Neural cell (in vitro differentiated cells): ENCODE measurements at regions not wholly inside any gene's neighbourhood (a gene's known extent, or its start where the extent isn't known, plus 50 kb on each side); places are given as distances from the start of the nearest gene placed in this dataset.

Experiments used
- H2AFZ ChIP-seq: fragments of 200-600, 300-800 bp; sonication (generic), shearing (Covaris generic); 2 replicates; pipeline ENCODE4 v1.6.0; 2014; ENCODE audit warnings: low read depth, mild to moderate bottlenecking, antibody characterized with exemption, low read length, moderate library complexity
- H3F3A ChIP-seq: fragments of 200-600 bp; shearing (Covaris generic); 2 replicates; pipeline ENCODE4 v1.6.1; 2016; ENCODE audit warnings: mild to moderate bottlenecking, moderate library complexity, mixed read lengths, antibody characterized with exemption, low read length; ENCODE audit not compliant: insufficient read depth, poor library complexity, severe bottlenecking
- H3K27ac ChIP-seq: fragments of 200-600, 300-800 bp; sonication (generic), shearing (Covaris generic); 2 replicates; pipeline ENCODE4 v1.5.1; 2014; ENCODE audit warnings: mild to moderate bottlenecking, low read length, moderate library complexity
- H3K27me3 ChIP-seq: fragments of 300-800, 200-600 bp; sonication (generic), shearing (Covaris generic); 2 replicates; pipeline ENCODE4 v1.6.0; 2014; ENCODE audit warnings: mild to moderate bottlenecking, low read depth, low read length, moderate library complexity; ENCODE audit not compliant: insufficient read depth
- H3K36me3 ChIP-seq: fragments of 300-800, 200-600 bp; sonication (generic), shearing (Covaris generic); 2 replicates; pipeline ENCODE4 v1.5.1; 2014; ENCODE audit warnings: mild to moderate bottlenecking, antibody characterized with exemption, low read length, moderate library complexity; ENCODE audit not compliant: insufficient read depth
- H3K4me2 ChIP-seq: fragments of 300-800, 200-600 bp; sonication (generic), shearing (Covaris generic); 2 replicates; pipeline ENCODE4 v1.6.0; 2014; ENCODE audit warnings: mild to moderate bottlenecking, low read length
- H3K4me3 ChIP-seq: fragments of 300-800, 200-600 bp; sonication (generic), shearing (Covaris generic); 2 replicates; pipeline ENCODE4 v1.5.1; 2014; ENCODE audit warnings: mild to moderate bottlenecking, low read length, moderate library complexity
- H3K79me2 ChIP-seq: fragments of 200-600 bp; shearing (Covaris generic); replicated peaks from 2 replicates; pipeline ENCODE4 v1.6.0; 2014; ENCODE audit warnings: mild to moderate bottlenecking, low read length, moderate library complexity; ENCODE audit not compliant: insufficient read depth
- H3K9ac ChIP-seq: fragments of 300-800, 200-600 bp; sonication (generic), shearing (Covaris generic); 2 replicates; pipeline ENCODE4 v1.6.1; 2016; ENCODE audit warnings: mild to moderate bottlenecking, low read length, mixed read lengths
- H3K9me2 ChIP-seq: fragments of 200-600 bp; shearing (Covaris generic); 2 replicates; pipeline ENCODE4 v1.6.1; 2016; ENCODE audit warnings: mild to moderate bottlenecking, low read length, mixed read lengths; ENCODE audit not compliant: insufficient read depth
- H3K9me3 ChIP-seq: fragments of 200-600, 300-800 bp; sonication (generic), shearing (Covaris generic); 2 replicates; pipeline ENCODE4 v1.6.1; 2016; ENCODE audit warnings: mild to moderate bottlenecking, mixed run types, low read length, moderate library complexity, mixed read lengths
- H4K20me1 ChIP-seq: fragments of 200-600 bp; shearing (Covaris generic); 2 replicates; pipeline ENCODE4 v1.6.1; 2016; ENCODE audit warnings: mild to moderate bottlenecking, mixed run types; ENCODE audit not compliant: insufficient read depth
- CTCF ChIP-seq: fragments of 450-650 bp; IDR thresholded peaks from 2 replicates; pipeline ENCODE4 v1.5.1; 2014; ENCODE audit warnings: antibody characterized with exemption, mild to moderate bottlenecking, moderate library complexity; ENCODE audit not compliant: poor library complexity, severe bottlenecking
- EP300 ChIP-seq: fragments of 450-650 bp; conservative IDR thresholded peaks from 2 replicates; pipeline ENCODE4 v1.6.1; 2014; ENCODE audit warnings: antibody characterized with exemption, mild to moderate bottlenecking, moderate library complexity; ENCODE audit not compliant: poor library complexity, severe bottlenecking
- EZH2 ChIP-seq: fragments of 200-600, 300-800 bp; shearing (Covaris generic), sonication (generic); IDR thresholded peaks from 2 replicates; pipeline ENCODE4 v1.6.1; 2014; ENCODE audit warnings: antibody characterized with exemption, low read length, borderline replicate concordance, mild to moderate bottlenecking; ENCODE audit not compliant: insufficient read depth, poor library complexity, severe bottlenecking
- MXI1 ChIP-seq: fragments of 450-650 bp; conservative IDR thresholded peaks from 2 replicates; pipeline ENCODE4 v1.6.1; 2014; ENCODE audit warnings: antibody characterized with exemption, mild to moderate bottlenecking; ENCODE audit not compliant: poor library complexity, severe bottlenecking
- POLR2AphosphoS5 ChIP-seq: IDR thresholded peaks from 2 replicates; pipeline ENCODE4 v1.6.1; 2012
- RAD21 ChIP-seq: fragments of 450-650 bp; conservative IDR thresholded peaks from 2 replicates; pipeline ENCODE4 v1.6.1; 2014; ENCODE audit warnings: antibody characterized with exemption, mild to moderate bottlenecking, moderate library complexity
- REST ChIP-seq: IDR thresholded peaks from 2 replicates; pipeline ENCODE4 v1.6.1; 2012; ENCODE audit warnings: borderline replicate concordance
- SMC3 ChIP-seq: fragments of 450-650 bp; conservative IDR thresholded peaks from 2 replicates; pipeline ENCODE4 v1.6.1; 2014; ENCODE audit warnings: antibody characterized with exemption, mild to moderate bottlenecking, moderate library complexity; ENCODE audit not compliant: poor library complexity
- TAF1 ChIP-seq: IDR thresholded peaks from 2 replicates; pipeline ENCODE4 v1.6.1; 2012; ENCODE audit warnings: low read depth

GRCh38 chr6:9095137-9095536 is 659.8 kb upstream of the SLC35B3 start:
- Histone ChIP-seq H3K9me3 (no peaks in the 10 kb centered on the region), H3K27me3 (peaks cover 52% of the 10 kb centered on the region), H4K20me1 (no peaks in the 10 kb centered on the region), H3F3A (no peaks in the 10 kb centered on the region), H3K27ac (peak overlapping the region; percentile 35), H3K4me2 (no peak overlapping the region), H3K9me2 (no peaks in the 10 kb centered on the region), H3K36me3 (no peaks in the 10 kb centered on the region), H3K9ac (no peak overlapping the region), H3K4me3 (no peak overlapping the region), H2AFZ (no peak overlapping the region), H3K79me2 (no peaks in the 10 kb centered on the region)
- TF ChIP-seq MXI1 (no peak), SMC3 (no peak), TAF1 (no peak), RAD21 (no peak), POLR2AphosphoS5 (no peak), REST (no peak), EZH2 (no peak), EP300 (no peak), CTCF (no peak)

GRCh38 chr6:9089724-9090123 is 654.4 kb upstream of the SLC35B3 start:
- TF ChIP-seq EP300 (no peak), RAD21 (no peak), POLR2AphosphoS5 (no peak), TAF1 (no peak), EZH2 (no peak), CTCF (no peak), MXI1 (no peak), REST (no peak), SMC3 (no peak)
- peaks cover 25% of the 10 kb centered on the region for H3K27me3 ChIP-seq
- H3K4me3 ChIP-seq = no peak overlapping the region
- no peaks in the 10 kb centered on the region for H3F3A ChIP-seq
- no peaks in the 10 kb centered on the region for H3K79me2 ChIP-seq
- no peak overlapping the region for H3K9ac ChIP-seq
- no peaks in the 10 kb centered on the region for H3K9me3 ChIP-seq
- H2AFZ ChIP-seq = no peak overlapping the region
- H4K20me1 ChIP-seq = no peaks in the 10 kb centered on the region
- H3K36me3 ChIP-seq = no peaks in the 10 kb centered on the region
- no peaks in the 10 kb centered on the region for H3K9me2 ChIP-seq
- no peak overlapping the region for H3K4me2 ChIP-seq
- H3K27ac ChIP-seq = no peak overlapping the region
